HG03025 (cell line): ENCODE measurements at regions not wholly inside any gene's neighbourhood (a gene's known extent, or its start where the extent isn't known, plus 50 kb on each side); places are given as distances from the start of the nearest gene placed in this dataset.

Experiments used
- ATAC-seq: cut with Tn5 transposase; IDR thresholded peaks from one replicate; pipeline ENCODE4 v1.9.1; 2021; ENCODE audit warnings: mild to moderate bottlenecking, moderate library complexity; ENCODE audit not compliant: unreplicated experiment, low FRiP score

DNA sequence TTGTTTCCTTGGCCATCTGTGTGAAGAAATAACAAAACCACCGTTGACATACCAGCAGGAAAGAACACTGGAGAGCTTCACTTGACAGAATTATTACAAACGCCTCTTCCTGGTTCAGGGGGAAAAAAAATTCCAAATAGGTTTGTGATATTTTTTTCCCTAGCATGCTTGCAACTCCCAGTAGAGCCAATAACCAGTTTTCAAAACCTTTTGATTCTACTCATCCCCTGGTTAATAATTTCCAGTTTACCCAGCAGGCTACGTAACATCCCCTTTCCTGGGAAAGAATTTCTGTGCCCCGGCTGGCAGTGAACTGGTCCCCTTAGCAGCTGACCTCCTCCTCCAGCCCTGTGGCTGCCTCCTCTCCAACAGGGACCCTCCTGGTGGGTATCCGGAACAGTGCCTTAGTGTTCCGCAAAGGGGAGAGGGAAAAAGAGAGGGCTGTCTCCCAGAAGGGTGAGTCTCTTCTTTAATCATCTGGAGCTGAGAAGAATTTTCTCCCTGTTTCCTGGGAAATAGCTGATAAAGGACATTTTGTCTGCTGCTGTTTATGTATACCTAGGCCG lies 72.8 kb upstream of the BOD1 start:
- no peak for ATAC-seq

DNA sequence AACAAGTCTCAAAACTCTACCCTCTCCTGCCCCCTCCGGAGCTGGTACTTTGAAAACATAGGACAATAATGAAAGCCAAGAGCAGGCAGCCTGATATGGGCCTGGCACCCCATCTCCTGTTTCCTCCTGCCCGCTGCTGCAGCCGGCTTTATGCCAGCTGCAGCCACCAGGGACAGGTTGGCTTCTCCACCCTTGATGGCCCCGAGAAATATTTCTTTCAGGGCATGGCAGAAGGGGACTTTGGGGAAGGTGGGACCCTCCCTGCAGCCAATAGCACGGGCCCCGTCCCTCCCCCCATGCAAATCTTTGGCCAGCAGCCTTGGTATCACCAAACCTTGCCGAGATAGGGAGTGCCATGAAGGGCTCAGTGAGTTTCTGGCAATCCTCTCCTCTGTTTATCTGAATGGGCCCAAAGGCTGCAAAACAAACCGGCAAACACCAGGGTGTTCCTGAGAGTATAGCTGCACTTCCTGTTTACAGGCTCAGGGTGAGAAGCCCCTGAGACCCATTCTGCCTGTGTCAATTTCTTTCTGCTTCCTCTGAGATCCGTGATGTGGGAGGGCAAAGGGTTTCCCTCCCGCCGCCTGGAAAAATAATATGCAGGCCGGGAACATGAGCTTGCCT lies 73.4 kb upstream of the BOD1 start:
- no peak for ATAC-seq

DNA sequence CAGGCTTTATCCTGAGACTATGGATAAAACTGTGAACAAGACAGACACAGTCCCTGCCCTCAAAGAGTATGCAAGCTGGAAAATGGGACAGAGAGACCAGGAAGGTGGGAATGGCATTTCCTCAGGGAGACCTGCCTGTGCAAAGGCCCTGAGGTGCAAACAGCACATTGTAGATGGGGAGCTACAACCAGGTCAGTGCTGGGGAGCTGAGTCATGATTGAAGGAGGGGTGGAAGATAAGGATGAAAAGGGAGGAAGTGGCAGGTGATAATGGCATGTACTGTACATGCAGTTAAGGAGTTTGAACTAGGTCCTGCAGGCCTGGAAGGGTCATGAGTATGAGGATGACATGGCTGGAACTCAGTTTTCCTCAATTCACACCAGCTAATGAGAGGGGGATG lies 75.5 kb upstream of the BOD1 start:
- ATAC-seq = no peak

DNA sequence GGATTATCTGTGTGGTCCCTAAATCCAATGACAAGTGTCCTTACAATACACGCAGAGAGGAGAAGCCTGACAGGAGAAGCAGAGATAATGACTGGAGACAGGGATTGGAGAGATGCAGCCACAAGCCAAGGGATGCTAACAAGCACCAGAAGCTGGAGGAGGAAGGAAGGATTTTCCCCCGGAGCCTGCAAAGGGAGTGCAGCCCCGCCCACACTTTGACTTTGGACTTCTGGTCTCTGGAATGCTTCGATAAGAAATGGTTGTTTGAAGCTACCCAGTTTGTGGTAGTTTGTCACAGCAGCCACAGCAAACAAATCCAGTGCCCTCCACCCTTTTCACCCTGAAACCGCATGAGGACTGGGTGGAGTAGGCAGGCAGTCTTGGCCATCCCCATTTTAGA lies 77.2 kb upstream of the BOD1 start:
- ATAC-seq = no peak

DNA sequence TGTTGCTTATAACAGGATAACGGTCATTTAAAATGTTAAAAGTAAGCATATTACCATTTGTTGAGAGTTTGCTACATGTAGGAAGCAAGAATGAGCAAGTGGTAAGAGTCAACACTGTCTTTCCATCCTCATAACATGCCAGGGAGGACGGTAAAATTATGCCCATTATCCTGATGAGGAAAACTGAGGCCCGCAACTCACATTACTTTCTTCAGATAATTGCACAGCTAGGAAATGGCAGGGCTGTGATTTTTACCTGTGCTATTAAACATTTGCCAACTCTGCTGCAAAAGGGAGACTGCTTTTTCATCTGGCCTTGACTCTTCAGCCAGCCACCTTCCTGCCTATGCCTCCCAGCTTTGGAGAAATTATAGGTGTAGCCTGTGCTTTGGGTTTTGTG lies 79.8 kb upstream of the BOD1 start:
- ATAC-seq = no peak

DNA sequence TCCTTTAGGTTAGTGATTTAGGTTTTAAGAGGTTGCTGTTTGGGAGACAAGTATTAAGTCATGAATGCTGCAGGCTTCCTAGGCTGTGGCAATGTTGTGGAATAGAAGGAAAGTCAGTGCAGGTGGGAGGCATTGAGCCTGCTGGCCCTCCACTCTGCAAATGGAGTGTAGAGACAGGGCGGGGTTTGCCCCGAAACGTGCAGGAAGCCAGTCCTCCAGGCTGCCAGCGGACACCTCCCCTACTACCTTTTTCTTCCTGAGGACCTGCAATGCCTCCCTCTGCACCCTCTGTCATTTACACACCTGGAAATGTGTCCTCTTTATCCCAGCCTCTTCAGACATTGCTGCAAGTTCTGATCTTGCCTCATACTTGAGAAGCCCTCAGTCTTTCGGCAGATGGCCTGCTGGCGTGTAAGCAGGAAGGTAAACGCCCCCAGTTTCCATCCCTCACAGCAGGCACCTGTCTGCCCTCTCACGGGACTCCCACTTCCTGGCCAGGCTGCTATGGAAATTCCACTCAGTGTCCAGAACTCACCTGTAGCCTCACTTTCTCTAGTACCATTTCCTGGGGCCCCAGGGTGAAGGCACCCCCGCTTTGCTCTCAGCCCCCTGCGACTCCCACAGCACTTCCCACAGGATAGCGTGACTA lies 81.6 kb upstream of the BOD1 start:
- ATAC-seq = no peak

DNA sequence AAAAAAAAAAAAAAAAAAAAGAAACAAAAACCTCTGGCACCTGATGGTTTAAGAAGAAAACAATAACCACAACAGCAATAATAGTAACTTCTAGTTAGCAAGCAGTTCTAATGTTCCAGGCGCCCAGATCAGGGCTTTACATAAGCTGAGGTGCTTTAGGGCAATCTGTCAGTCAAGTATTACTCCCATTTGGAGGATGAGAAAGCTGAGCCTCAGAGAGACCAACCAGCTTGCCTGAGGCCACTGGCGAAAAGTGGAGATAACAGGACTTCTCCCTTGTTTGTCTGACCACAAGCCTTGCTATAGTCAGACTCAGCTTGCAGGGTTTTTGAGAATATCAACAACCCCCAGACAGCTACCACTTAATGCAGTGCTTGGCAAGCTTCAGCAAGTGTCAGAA lies 83.5 kb upstream of the BOD1 start:
- no peak for ATAC-seq

DNA sequence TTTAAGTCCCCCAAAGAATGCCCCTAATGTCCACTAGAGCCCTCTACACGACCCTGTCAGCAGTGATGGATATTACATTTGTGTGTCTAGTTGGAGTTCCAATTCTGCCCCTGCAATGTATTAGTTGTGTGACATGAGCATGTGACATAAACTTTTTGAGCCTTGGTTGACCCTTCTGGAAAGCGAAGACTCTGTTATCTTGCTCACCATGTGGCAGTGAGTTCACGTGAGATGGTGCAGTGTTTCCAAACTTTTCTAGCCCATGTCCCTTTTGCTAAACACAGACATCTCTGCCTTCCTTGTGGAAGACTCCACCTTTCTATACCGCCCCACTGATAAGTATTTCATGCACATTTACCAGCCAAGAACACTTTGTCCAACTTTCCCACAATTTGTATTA lies 87.0 kb upstream of the BOD1 start:
- ATAC-seq = no peak

DNA sequence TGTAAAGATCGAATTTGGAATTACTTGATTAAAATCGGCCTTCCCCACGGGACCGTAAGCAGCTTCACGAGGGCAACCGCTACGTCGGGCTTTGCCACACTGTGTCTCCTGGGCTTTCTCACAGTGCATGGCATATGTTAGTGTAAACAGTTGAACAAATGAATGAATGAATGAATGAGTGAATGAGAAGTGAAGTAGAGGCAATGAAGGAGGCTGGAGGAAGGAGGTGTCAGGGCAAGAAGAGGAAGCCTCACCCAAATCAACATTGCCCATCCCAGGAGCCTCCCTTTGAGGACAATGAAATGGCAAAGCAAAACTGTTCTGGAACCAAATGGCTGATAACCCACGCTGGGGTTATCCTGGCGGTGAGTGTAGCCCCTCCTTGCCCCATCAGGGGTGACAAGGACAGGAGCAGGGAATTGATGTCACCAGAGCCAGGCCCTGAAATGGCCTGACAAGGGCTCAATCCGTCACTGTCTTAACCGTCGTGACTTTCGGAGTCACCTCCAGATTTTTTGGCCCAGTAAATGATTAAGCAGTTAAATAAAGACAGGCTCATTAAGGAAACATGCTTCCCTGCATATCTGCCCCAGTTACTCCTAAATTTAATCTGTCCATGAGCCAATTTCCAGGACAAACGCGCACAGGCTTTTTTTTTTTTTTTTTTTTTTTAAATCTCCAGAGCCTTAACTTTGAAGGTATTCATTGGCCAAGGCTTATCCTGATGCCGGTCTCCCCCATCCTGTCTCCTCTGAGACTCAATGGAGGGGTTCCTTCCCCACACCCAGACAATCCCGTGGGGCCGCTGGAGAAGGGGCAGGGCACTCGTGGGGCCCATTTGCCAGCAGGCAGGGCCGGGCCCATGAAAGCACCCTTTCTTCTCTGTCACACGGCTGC lies 88.4 kb upstream of the BOD1 start:
- ATAC-seq = no peak

DNA sequence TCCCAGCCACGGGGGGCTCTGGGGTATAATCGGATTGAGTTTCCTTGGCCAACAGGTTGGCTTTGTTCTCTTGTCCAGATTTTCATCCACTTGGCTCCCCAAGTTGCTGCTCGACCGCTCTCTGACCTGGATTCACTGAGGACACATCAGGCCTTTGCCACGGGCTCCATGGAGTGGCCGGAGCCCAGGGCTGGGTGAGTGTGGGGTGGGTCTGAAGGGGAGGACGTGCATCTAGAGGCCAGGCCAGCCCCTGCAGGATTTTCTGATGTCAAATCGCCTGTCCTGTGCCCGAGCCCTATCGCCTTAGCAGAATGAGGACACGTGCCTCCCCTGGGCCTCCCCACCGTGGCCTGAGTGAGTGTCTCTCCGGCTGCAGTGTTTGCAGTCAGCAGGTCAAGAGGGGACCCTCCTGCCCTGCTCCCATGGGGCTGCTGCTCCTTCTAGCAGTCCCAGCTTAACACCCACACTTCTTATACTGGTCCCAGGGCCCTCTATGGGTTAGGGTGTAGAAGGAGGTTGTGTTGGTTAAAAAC lies 89.1 kb upstream of the BOD1 start:
- no peak for ATAC-seq

DNA sequence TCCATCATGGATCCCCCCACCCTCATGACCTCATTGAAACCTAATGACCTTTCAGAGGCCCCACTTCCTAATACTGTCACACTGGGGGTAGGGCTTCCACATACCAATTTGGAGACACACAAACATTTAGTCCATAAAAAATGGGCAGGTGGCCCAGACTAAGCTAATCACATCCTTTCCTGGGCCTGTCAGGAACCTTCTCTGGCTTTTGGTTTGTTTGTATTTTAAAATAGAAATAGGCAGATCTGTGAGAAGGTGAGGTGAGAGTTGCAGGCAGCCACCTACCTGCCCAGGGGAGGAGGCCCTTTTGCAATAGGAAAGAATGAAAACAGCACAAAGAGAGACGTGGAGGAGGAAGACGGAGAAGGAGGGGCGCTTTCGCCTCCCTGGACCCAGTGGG lies 90.2 kb upstream of the BOD1 start:
- ATAC-seq = no peak

DNA sequence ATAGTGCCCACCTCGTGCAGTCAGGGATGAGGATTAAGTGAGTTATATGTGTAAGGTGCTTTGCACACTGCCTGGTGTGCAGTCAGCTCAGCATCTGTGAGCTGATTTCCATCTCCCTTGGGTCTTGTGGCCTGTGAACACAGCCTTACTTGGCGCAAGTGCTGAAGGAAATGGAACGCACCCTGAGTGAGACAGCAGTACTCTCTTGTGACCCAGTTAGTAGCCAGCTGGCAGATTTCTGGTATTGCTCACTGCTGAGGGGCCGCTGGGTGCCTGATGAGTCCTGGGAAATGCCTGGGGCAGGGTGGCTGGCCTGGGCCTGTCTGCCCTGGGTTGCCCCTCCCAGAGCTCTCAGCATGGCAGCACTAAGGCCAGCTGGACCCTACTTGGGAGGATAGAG lies 90.9 kb upstream of the BOD1 start:
- no peak for ATAC-seq

DNA sequence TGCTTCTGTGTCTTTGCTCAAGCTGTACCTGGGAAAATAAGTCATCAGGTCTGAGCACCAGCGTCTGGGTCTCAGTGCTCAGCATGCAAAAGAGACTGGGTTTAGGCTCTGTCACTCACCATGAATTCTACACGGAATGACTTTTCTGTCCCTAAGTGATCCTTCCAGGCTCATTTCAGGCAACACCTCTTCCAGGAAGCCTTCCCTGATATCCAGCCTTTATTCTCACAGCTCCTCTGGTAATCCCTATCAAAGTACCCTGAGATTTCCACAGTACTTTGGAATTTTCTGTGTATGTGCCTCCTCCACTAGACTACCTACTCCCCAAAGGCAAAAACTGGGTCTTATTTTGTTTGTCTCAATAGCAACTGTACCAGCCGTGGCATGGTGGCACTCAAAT lies 92.7 kb upstream of the BOD1 start:
- no peak for ATAC-seq

DNA sequence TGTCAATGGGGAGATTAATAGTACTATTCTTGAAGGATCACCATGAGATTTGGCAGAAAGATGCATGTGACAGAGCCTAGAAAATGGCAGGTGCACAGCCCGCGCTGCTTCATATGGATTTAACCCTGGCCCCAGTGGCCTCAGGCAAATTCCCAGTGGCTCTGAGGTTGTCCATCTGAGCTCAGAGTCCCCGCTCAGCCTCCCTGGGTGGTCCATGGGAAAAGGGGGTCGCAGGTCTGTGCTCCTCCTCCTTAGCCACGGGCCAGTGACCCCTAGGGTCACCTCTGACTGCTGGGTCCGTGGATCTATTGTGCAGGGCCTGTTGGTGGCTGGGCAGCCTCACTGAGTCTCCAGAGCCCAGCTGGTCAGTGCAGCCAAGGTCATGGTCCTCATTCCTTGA lies 93.3 kb upstream of the BOD1 start:
- no peak for ATAC-seq

DNA sequence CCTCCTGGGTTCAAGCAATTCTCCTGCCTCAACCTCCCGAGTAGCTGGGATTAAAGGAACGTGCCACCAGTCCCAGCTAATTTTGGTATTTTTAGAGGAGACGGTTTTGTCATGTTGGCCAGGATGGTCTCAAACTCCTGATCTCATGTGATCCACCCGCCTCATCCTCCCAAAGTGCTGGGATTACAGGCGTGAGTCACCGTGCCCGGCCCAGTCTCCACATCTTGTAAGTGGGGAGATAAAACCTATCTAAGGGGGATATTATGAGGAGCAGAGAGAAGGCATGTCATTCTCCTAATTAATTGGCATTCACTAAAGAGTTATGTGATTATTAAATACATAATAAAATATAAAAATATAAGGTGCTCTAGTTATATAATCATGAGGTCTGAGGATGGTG lies 94.1 kb upstream of the BOD1 start:
- ATAC-seq = no peak

DNA sequence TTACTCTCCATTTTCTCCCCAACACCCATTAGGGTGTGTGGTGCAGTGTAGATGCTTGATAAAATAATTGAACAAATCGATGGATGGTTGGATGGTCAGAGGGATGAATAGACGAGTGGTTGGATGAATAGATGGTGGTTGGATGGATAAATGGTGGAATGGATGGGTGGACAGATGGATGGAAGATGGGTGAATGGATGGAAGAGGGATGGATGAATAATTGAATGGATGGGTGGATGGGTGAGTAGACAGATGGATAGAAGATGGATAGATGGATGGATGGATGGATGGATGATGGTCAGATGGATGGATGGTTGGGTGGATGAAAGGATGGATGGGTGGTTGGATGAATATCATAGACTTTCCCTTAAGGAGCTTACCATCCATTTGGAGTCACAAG lies 95.0 kb upstream of the BOD1 start:
- no peak for ATAC-seq

DNA sequence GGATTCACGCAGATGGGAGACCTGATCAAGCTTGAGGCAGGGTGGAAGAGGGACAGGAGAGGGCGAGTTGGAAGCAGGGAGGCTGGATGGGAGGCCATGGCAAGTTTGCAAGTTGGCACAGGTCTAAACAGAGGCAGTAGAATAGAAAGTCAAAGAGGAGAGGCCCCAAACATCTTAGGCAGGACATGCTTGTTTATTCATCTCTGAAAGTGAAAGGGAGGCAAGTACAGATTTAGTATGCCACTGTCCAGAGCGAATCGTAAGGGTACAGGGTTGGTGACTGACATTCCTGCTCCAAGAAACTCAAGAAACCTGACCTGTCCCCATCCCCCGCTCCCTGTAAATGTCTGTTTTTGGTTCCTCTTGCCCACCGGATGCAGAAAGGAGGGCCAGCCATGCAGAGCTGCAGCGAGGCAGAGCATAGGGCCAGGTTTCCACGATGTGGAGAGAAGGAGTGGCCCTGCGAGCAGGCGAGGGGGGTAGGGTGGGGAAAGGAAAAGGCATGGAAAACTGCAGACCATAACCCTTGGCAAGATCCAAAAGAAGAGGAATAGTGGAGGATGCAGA lies 96.2 kb upstream of the BOD1 start:
- no peak for ATAC-seq

DNA sequence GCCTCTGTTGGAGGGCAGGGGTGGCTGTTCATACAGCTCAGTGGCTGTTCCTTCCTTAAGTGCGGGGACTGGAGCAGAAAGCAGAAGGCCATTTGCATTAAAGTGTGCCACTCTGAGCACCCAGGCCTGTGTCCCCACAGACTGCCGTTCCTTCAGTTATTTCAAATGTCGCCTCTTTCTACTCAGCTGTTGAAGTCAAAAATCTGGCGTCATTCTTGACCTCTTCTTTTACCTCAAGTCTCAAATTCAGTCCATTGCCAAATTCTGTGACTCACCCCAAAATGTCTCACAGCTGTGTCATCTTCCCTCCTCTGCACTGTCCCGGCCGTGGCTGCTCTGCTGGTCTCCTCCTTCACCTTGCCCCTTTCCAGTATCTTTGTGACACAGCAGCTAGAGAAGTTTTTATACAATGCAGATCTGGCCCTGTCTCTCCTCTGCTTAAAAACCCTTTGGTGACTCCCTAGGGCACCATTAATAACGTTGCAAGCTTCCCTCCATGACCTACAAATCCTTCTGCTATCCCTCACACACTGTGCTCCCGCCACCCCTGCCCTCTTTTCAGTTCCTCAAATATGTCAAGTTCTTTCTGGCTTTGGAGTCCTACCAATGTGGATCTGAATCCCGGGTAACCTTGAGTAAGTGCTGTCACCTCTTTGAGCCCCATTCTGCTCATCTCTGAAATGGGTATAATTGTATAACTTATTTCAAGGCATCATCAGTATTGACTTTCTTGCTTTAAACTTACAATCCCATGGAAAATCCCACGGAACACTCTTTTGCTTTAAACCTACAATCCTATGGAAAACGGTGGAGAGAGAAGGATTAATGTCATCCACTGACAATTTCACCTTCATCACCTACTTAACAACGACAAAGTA lies 98.3 kb upstream of the BOD1 start:
- ATAC-seq = no peak

DNA sequence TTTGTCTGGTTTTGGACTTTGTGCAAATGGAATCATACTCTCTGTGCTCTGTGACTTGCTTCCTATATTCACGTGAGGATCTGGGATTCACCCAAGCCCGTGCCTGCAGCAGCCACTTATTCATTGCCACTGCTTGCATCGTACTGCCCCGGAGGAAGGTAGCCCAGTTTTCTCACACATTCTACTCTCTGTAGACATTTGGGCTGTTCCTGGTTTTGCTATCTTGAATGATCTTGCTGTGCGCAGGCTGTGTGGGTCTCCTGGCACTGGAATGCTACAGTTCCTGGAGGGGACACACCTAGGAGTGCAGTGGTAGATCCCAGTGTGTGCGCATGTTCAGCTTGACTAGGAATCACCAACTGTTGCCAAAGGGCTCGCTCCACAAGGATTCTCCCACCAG lies 99.2 kb upstream of the BOD1 start:
- ATAC-seq = no peak
